ENCODE measurements at regions not wholly inside any gene's neighbourhood (a gene's known extent, or its start where the extent isn't known, plus 50 kb on each side); places are given as distances from the start of the nearest gene placed in this dataset.

GRCh38 chr21:22224261-22224660 is 1226.1 kb downstream of the NCAM2 start:
- Histone ChIP-seq H3K4me3 (ENCODE audit: low read depth, low read length) (no peak overlapping the region), H3K27me3 (ENCODE audit: control insufficient read depth, insufficient read depth, low read length) (no peaks in the 10 kb centered on the region), H3K27ac (ENCODE audit: low read depth, low read length) (no peak overlapping the region), H3K9me3 (ENCODE audit: control insufficient read depth, insufficient read depth, low read length) (no peaks in the 10 kb centered on the region)
- no peak for TF ChIP-seq CTCF (IDR thresholded peaks at IDR 0.05; ENCODE audit: low read depth, low read length)
- DNase-seq (ENCODE audit: low read depth, low spot score): no peak
- POLR2A ChIA-PET: no interaction called here
- CTCF ChIA-PET: no interaction called here

- CTCF ChIA-PET: no interaction called here
- POLR2A ChIA-PET: no interaction called here
- TF ChIP-seq CTCF (IDR thresholded peaks at IDR 0.05; ENCODE audit: low read depth, low read length): no peak
Measured at GRCh38 chr21:22225299-22225698, 1227.1 kb downstream of the NCAM2 start.

GRCh38 chr21:22231013-22231412 is 1232.8 kb downstream of the NCAM2 start:
- H3K27ac ChIP-seq (ENCODE audit: low read depth, low read length): no peak overlapping the region
- CTCF ChIA-PET: no interaction called here
- H3K9me3 ChIP-seq (ENCODE audit: control insufficient read depth, insufficient read depth, low read length): peaks cover 13% of the 10 kb centered on the region
- POLR2A ChIA-PET: no interaction called here
- H3K27me3 ChIP-seq (ENCODE audit: control insufficient read depth, insufficient read depth, low read length): no peaks in the 10 kb centered on the region
- H3K4me3 ChIP-seq (ENCODE audit: low read depth, low read length): no peak overlapping the region
- DNase-seq (ENCODE audit: low read depth, low spot score): no peak
- no peak for TF ChIP-seq CTCF (IDR thresholded peaks at IDR 0.05; ENCODE audit: low read depth, low read length)

More at GRCh38 chr21:22225299-22225698, 1227.1 kb downstream of the NCAM2 start:
- Histone ChIP-seq H3K4me3 (ENCODE audit: low read depth, low read length) (no peak overlapping the region), H3K9me3 (ENCODE audit: control insufficient read depth, insufficient read depth, low read length) (no peaks in the 10 kb centered on the region), H3K27me3 (ENCODE audit: control insufficient read depth, insufficient read depth, low read length) (no peaks in the 10 kb centered on the region), H3K27ac (ENCODE audit: low read depth, low read length) (no peak overlapping the region)
- no peak for DNase-seq (ENCODE audit: low read depth, low spot score)

GRCh38 chr21:22235866-22236590 is 1237.8 kb downstream of the NCAM2 start:
- Histone ChIP-seq H3K4me3 (ENCODE audit: low read depth, low read length) (no peak overlapping the region), H3K27me3 (ENCODE audit: control insufficient read depth, insufficient read depth, low read length) (no peaks in the 10 kb centered on the region), H3K9me3 (ENCODE audit: control insufficient read depth, insufficient read depth, low read length) (peaks cover 20% of the 10 kb centered on the region), H3K27ac (ENCODE audit: low read depth, low read length) (no peak overlapping the region)
- ChIA-PET POLR2A (no interaction called here), CTCF (no interaction called here)
- TF ChIP-seq CTCF (IDR thresholded peaks at IDR 0.05; ENCODE audit: low read depth, low read length): no peak
- DNase-seq (ENCODE audit: low read depth, low spot score): no peak

GRCh38 chr21:22244516-22244915 is 1246.3 kb downstream of the NCAM2 start:
- no peak for TF ChIP-seq CTCF (IDR thresholded peaks at IDR 0.05; ENCODE audit: low read depth, low read length)
- no peak overlapping the region for H3K27ac ChIP-seq (ENCODE audit: low read depth, low read length)
- H3K27me3 ChIP-seq (ENCODE audit: control insufficient read depth, insufficient read depth, low read length): no peaks in the 10 kb centered on the region
- ChIA-PET CTCF (no interaction called here), POLR2A (no interaction called here)
- H3K4me3 ChIP-seq (ENCODE audit: low read depth, low read length): no peak overlapping the region
- no peaks in the 10 kb centered on the region; the same call in 1 of the 2 replicates for H3K9me3 ChIP-seq (ENCODE audit: control insufficient read depth, insufficient read depth, low read length)
- no peak for DNase-seq (ENCODE audit: low read depth, low spot score)

Measured in AG04450 (cell line).